ENCODE measurements at regions not wholly inside any gene's neighbourhood (a gene's known extent, or its start where the extent isn't known, plus 50 kb on each side); places are given as distances from the start of the nearest gene placed in this dataset.

DNA sequence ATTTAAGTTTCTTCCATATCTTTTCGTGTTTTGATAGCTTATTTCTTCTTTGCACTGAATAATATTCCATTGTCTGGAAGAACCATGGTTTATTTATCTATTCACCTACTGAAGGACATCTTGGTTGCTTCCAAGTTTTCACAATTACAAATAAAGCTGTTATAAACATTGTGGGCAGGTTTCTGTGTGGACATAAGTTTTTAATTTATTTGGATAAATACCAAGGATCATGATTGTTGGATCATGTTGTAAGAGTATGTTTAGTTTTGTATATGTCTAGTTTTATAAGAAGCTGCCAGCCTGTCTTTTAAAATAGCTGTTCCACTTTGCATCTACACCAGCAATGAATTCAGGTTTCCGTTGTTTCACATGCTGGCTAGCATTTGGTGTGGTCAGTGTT, 339.4 kb downstream of the CDH11 start:
- Histone ChIP-seq H2BK120ac (ENCODE audit: low read depth, low read length, poor library complexity, severe bottlenecking) (no peak overlapping the region), H3T11ph (ENCODE audit: low read length) (no peak overlapping the region), H3K4ac (ENCODE audit: low read depth, low read length) (no peak overlapping the region), H4K5ac (ENCODE audit: insufficient read length, low read depth, low read length) (no peak overlapping the region), H4K8ac (replicated peaks; ENCODE audit: insufficient read length, low read depth, low read length) (no peak overlapping the region), H2BK15ac (ENCODE audit: low read depth, low read length) (no peak overlapping the region), H3K56ac (ENCODE audit: insufficient read length, low read depth, low read length) (no peak overlapping the region), H3K23me2 (ENCODE audit: insufficient read length, low read depth, low read length, poor library complexity, severe bottlenecking) (no peaks in the 10 kb centered on the region), H3K4me1 (ENCODE audit: insufficient read depth, low read length) (no peaks in the 10 kb centered on the region), H3K27ac (ENCODE audit: insufficient read length, low read depth, low read length) (no peak overlapping the region), H3K79me1 (ENCODE audit: insufficient read depth, low read depth, low read length, poor library complexity, severe bottlenecking) (no peaks in the 10 kb centered on the region), H2BK12ac (ENCODE audit: insufficient read length, low read depth, low read length) (no peak overlapping the region), H4K20me1 (ENCODE audit: control insufficient read depth, insufficient read depth, insufficient read length) (no peaks in the 10 kb centered on the region), H3K9ac (ENCODE audit: extremely low read depth, insufficient read length, low read length) (no peak overlapping the region), H2AFZ (ENCODE audit: low read length) (no peak overlapping the region), H3K27me3 (ENCODE audit: insufficient read depth, low read length) (no peaks in the 10 kb centered on the region), H3K14ac (ENCODE audit: insufficient read depth, low read length) (no peak overlapping the region), H2BK20ac (ENCODE audit: low read depth, low read length, poor library complexity, severe bottlenecking) (no peak overlapping the region), H3K79me2 (ENCODE audit: insufficient read depth, low read length) (no peaks in the 10 kb centered on the region), H4K91ac (ENCODE audit: insufficient read length, low read depth, low read length) (no peak overlapping the region), H3K4me2 (ENCODE audit: insufficient read depth, insufficient read length, low read length) (no peak overlapping the region), H2AK5ac (ENCODE audit: insufficient read length, low read length) (no peak overlapping the region), H3K18ac (ENCODE audit: insufficient read length, low read depth, low read length) (no peak overlapping the region), H3K9me3 (ENCODE audit: control insufficient read depth, low read depth, low read length) (no peaks in the 10 kb centered on the region), H3K23ac (ENCODE audit: insufficient read length, low read depth, low read length) (no peak overlapping the region), H2BK5ac (ENCODE audit: insufficient read length, low read length) (no peak overlapping the region)
- DNase-seq, result no peak
- H3K36me3 Mint-ChIP-seq (ENCODE audit: insufficient read depth in 1 of 3, low read depth in 3 of 3), result no peaks in the 10 kb centered on the region; a peak in 1 of 7 replicates
- no peaks in the 10 kb centered on the region for H3K27me3 Mint-ChIP-seq (ENCODE audit: low read depth)
- no peaks in the 10 kb centered on the region for H3K4me1 Mint-ChIP-seq
- no peak overlapping the region for H3K27ac Mint-ChIP-seq
- no peaks in the 10 kb centered on the region; a peak in 1 of 5 replicates for H3K9me3 Mint-ChIP-seq
- WGBS (ENCODE audit: extremely low coverage, insufficient read length, low lambda C conversion rate), result no CpG with 5 or more reads among the region's 2 CpGs
- no peak overlapping the region for H3K4me3 Mint-ChIP-seq
- TF ChIP-seq, protein P1, sequence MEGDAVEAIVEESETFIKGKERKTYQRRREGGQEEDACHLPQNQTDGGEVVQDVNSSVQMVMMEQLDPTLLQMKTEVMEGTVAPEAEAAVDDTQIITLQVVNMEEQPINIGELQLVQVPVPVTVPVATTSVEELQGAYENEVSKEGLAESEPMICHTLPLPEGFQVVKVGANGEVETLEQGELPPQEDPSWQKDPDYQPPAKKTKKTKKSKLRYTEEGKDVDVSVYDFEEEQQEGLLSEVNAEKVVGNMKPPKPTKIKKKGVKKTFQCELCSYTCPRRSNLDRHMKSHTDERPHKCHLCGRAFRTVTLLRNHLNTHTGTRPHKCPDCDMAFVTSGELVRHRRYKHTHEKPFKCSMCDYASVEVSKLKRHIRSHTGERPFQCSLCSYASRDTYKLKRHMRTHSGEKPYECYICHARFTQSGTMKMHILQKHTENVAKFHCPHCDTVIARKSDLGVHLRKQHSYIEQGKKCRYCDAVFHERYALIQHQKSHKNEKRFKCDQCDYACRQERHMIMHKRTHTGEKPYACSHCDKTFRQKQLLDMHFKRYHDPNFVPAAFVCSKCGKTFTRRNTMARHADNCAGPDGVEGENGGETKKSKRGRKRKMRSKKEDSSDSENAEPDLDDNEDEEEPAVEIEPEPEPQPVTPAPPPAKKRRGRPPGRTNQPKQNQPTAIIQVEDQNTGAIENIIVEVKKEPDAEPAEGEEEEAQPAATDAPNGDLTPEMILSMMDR (conservative IDR thresholded peaks at IDR 0.05), result no peak

All from H9 (cell line).